SIG-M5 treated with dmso at 0.1 percent for 504 hours (cell line): ENCODE measurements at regions not wholly inside any gene's neighbourhood (a gene's known extent, or its start where the extent isn't known, plus 50 kb on each side); places are given as distances from the start of the nearest gene placed in this dataset.
A peak's percentile ranks its signal among the peaks of the same experiment; 100 is the strongest.
"Not testable (repeated sequence)": the region's sequence is repeated elsewhere in the genome, so short reads cannot be mapped to it uniquely, and the experiment has no call there.

ENCODE experiments used
- DNase-seq: peaks from one replicate; lab custom pipeline; 2025; ENCODE audit not compliant: unreplicated experiment; lab: John Stamatoyannopoulos, UW

DNA sequence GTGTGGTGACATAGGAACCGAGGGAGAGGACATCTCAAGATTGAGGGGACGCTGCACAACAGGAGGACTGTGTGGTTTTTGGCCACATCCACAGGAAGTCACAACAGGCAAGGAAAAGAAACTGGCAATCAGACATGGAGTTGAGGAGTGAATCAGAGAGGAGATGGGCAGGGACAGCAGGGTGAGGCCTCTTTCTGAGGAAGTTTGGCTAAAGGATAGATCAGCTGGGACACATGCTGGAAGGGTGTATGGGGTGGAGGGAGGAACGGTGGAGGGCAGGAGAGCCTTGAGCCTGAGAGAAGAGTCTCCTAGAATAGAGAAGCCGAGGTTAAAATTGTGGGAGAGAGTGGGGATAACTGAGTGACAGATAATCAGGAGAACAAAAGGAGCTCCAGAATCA lies 75.1 kb upstream of the CIDEA start:
- not testable (repeated sequence) for DNase-seq

DNA sequence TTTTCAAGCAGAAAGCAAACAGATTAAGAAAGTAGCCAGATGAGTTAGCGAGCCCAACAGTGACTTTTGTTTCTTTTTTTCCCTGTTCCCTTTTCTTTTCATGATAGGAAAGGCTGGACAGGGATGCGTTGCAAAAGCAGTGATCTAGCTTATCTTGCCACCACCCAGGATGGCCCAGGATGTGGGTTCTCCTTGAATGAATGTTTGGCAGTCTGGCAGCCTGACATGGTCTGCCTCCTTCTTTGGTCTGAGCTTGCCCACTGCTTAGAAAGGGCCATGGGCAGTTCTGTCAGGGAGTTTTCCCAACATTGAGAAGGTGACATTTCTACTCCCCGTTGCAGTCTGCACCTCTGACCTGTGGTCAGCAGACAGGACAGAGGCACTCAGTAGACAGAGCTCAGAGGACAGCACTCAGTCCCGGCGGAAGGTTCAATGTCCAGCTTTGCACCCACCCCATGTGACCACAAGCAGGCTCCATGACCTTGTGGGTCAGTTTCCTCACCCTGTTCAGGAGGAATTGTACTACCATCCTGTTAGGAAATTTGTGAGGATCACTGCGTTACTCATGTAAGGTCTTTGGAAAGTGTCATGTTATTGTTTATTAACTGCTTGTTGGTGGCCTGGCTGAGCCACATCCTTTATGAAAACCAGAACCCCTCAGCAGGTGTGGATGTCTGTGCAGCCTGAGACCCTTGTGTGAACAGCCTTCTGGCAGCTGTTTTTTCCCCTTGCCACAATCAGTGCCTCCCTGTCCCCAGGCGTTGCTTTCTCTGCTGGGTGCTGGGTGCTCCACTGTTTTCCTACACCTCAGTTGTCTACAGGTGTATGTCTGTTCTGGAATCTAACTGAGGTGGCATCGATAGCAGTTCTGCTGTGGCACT lies 74.2 kb upstream of the CIDEA start:
- not testable (repeated sequence) for DNase-seq

GRCh38 chr18:12198797-12199196 lies 55.4 kb upstream of the CIDEA start:
- DNase-seq = not testable (repeated sequence)

- peak; percentile 72 for DNase-seq
Measured at GRCh38 chr18:12200186-12200585, 54.0 kb upstream of the CIDEA start.
